ENCODE measurements at regions not wholly inside any gene's neighbourhood (a gene's known extent, or its start where the extent isn't known, plus 50 kb on each side); places are given as distances from the start of the nearest gene placed in this dataset.

DNA sequence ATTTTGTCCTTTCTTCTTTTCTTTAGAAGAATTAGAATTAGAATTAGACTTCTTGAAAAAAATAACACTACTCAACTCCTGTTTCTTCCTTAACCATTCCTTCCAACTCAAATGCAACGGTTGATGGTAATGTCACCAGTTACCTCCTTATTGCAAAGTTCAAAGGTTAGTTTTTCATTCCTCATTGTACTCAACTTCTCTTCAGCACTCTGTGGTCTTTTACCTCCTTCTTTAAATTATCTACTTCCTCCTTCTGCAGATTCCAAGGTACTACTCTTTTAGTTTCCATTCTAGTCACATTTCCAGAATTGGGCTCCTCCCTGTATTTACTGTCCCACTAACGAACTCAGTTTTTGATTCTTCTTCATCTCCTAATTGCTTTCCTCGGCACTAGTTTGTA is 700.7 kb downstream of the SATB2 start:
- TF ChIP-seq, protein P1, sequence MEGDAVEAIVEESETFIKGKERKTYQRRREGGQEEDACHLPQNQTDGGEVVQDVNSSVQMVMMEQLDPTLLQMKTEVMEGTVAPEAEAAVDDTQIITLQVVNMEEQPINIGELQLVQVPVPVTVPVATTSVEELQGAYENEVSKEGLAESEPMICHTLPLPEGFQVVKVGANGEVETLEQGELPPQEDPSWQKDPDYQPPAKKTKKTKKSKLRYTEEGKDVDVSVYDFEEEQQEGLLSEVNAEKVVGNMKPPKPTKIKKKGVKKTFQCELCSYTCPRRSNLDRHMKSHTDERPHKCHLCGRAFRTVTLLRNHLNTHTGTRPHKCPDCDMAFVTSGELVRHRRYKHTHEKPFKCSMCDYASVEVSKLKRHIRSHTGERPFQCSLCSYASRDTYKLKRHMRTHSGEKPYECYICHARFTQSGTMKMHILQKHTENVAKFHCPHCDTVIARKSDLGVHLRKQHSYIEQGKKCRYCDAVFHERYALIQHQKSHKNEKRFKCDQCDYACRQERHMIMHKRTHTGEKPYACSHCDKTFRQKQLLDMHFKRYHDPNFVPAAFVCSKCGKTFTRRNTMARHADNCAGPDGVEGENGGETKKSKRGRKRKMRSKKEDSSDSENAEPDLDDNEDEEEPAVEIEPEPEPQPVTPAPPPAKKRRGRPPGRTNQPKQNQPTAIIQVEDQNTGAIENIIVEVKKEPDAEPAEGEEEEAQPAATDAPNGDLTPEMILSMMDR (IDR thresholded peaks at IDR 0.05; ENCODE audit: insufficient read depth, low read length): no peak
- H3K4me3 ChIP-seq (ENCODE audit: low read depth, low read length): no peak overlapping the region
- no peak for DNase-seq (ENCODE audit: low read depth)

DNA sequence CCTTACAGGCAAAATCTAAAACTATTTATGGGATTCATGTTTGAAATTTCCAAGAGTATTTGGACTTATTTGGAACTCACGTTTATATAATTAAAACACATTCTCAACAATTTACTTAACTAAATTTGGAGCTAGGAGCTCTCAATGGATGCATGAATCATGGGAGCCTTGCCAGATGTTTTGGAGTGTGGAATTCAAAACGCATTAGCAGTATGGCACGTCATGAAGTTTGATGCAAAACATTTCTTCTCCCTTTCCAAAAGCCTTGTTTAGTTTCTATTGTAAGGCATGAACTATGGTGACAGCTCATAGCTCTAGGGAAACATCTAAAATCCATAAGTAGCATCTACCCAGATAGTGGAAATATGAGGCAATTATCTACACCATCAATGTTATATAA is 701.6 kb downstream of the SATB2 start:
- DNase-seq (ENCODE audit: low read depth): peak; percentile 1
- TF ChIP-seq, protein P1 (IDR thresholded peaks at IDR 0.05; ENCODE audit: insufficient read depth, low read length): no peak
- no peak overlapping the region for H3K4me3 ChIP-seq (ENCODE audit: low read depth, low read length)

DNA sequence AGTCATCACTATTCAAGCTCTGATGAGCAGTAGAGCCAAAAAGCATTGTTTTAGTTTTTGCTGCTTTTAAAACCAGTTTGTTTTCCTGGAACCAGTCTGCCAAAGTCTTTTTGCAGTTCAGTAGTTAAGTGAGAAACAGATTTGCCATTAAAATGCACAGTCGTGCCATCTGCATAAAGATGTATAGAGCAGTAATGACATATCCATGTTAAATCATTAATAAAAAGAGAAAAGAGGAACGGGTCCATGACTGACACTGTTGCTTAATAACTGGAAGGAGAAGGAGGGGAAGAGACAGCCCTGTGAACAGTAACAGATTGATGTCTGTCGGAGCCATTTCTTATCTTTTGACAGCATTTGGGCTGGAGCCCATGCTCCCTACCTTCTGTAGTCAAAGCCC is 704.6 kb downstream of the SATB2 start:
- DNase-seq (ENCODE audit: low read depth): no peak
- TF ChIP-seq, protein P1 (IDR thresholded peaks at IDR 0.05; ENCODE audit: insufficient read depth, low read length): no peak
- no peak overlapping the region for H3K4me3 ChIP-seq (ENCODE audit: low read depth, low read length)

DNA sequence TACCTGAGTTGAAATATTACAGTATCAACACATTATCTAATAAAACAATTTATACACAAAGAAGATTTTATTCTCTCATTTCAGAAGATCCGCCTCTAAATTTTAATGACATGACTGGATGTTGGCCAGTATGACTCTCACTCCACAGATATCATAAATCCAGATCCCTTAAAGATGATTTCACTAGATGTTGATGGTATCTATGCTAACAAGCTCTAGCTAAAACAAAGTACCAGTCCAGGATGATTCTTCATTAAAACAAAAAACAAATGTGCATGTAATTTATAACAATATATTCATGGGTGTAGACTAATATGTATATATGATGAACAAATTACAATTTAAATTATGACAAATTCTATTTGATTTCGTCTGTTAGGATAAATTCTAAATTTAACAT is 708.4 kb downstream of the SATB2 start:
- no peak overlapping the region for H3K4me3 ChIP-seq (ENCODE audit: low read depth, low read length)
- TF ChIP-seq, protein P1 (IDR thresholded peaks at IDR 0.05; ENCODE audit: insufficient read depth, low read length): no peak
- DNase-seq (ENCODE audit: low read depth): no peak

DNA sequence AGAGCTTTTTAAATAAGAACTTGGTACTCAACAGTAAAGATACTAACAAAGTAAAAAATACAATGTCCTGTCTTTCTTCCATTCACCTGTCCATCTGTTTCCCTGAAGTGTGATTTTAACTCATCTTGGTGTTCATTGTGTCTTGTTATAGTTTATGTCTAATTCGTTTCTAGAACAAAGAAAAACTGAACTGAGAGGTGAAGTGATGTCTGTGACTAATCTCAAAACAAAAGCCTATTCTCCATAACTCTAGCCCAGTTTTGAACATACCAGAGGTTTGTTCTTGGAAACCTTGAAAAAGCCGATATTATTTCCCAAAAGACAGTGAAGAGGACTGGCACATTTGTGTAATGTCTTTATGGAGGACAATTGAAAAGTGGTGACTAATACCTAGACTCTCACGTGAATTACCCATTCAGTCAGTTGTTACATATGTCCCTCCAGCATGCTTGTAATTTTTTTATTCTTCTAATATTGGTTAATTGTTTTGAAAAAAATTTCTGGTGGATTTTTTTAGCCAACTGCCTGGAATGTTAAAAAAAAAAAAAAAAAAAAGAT is 725.8 kb downstream of the SATB2 start:
- TF ChIP-seq, protein P1 (IDR thresholded peaks at IDR 0.05; ENCODE audit: insufficient read depth, low read length): no peak
- H3K4me3 ChIP-seq (ENCODE audit: low read depth, low read length): no peak overlapping the region
- no peak for DNase-seq (ENCODE audit: low read depth)

DNA sequence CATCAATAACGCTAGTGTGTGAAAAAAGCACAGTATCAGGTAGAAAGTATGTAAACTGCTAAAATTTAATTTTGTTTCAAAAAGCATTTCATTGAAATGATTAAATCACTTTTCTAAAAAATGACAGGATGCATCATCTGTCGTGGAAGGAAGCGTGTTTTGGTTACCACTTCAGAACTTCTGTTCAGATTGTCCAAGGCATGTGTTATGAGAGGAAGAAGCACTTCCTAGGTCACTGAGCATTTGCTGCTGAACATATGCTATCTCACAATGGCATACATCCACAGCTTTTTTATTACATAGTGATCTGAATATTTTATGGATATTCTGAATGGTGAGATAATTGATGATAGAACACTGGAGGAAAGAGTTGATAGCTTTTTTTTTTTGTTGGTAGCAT is 737.5 kb downstream of the SATB2 start:
- H3K4me3 ChIP-seq (ENCODE audit: low read depth, low read length): no peak overlapping the region
- no peak for DNase-seq (ENCODE audit: low read depth)
- TF ChIP-seq, protein P1 (IDR thresholded peaks at IDR 0.05; ENCODE audit: insufficient read depth, low read length): no peak

DNA sequence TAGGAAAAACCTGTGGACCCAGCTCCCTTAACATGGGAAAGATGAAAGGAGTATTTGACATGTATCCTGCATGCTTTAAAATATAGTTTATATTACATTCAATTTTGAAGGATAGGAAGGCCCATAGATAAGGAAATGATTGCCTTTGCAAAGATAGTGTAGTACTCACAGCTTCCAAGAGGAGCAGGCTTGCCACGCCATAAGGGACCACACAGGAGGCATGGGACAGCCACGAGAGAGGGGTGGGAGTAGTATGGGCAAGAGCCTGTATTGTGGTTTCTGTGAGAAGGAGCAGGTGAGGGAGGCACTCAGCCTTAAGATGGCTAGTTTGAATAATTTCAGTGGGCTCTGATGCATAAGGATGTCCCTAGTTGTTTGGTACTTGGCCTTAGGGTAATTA is 740.3 kb downstream of the SATB2 start:
- H3K4me3 ChIP-seq (ENCODE audit: low read depth, low read length): no peak overlapping the region
- DNase-seq (ENCODE audit: low read depth): no peak
- TF ChIP-seq, protein P1 (IDR thresholded peaks at IDR 0.05; ENCODE audit: insufficient read depth, low read length): no peak

Measured in fibroblast of the aortic adventitia (primary cell).